ENCODE measurements at regions not wholly inside any gene's neighbourhood (a gene's known extent, or its start where the extent isn't known, plus 50 kb on each side); places are given as distances from the start of the nearest gene placed in this dataset.

DNA sequence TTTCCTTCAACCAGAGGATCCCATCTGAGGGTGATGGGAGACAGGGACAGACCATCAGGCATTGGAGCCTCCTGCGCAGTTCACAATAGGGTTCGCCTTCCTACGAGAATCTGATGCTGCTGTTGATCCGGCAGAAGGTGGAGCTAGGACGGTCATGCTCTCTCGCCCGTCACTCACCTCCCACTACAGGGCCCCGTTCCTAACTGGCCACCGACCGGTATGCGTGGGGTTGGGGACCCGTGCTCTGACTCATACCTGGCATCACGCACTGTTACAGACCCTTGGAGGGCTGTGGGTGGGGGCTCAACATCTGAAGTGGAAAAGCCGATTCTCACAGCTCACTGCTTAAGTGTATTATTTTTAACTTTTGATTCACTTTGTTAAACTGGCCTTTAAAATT is 402.3 kb downstream of the BRD1 start:
- CTCF ChIA-PET = interaction anchor here (1.1 kb wide), 1 partner anchor 276 kb away, joined by 3 read pairs; no protein-coding TSS in a partner anchor
- no peaks in the 10 kb centered on the region for H3K4me1 ChIP-seq (ENCODE audit: control insufficient read depth, insufficient read depth, low read length)
- no peaks in the 10 kb centered on the region for H3K9me3 ChIP-seq (ENCODE audit: control insufficient read depth, insufficient read depth, low read depth, low read length)
- TF ChIP-seq ZNF501 (tag by site-specific recombination; IDR thresholded peaks at IDR 0.05) (no peak), EGR2 (tag by site-specific recombination; IDR thresholded peaks at IDR 0.05; ENCODE audit: low read depth) (peak; percentile 80), ZFHX2 (tag by site-specific recombination; conservative IDR thresholded peaks at IDR 0.05) (peak; percentile 77)
- H3K4me3 ChIP-seq (ENCODE audit: low read depth, low read length) = no peak overlapping the region
- H3K36me3 ChIP-seq (ENCODE audit: control insufficient read depth in 2 of 2, insufficient read depth in 1 of 2, low read length in 2 of 2) = no peaks in the 10 kb centered on the region
- POLR2A ChIA-PET = no interaction called here
- no peak overlapping the region for H3K27ac ChIP-seq (ENCODE audit: extremely low read depth, low read depth, low read length)

DNA sequence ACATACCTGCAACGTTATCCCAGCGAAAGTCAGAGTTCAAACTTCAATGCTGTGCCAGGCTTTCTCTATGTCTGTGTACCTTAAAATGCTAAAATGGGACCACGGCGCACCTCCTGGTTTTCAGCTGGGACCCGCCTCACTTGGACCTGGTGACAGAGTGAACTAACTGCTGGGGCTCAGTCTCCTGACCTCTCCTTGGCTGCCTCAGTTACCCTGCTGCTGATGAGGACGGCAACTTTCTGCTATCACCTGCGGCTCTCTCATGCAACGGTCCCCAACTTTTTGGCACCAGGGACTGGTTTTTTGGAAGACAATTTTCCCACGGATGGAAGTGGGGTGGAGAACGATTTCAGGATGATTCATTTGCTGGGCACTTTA is 402.8 kb downstream of the BRD1 start:
- ChIA-PET CTCF (interaction anchor here (1.1 to 1.5 kb wide), 2 partner anchors 208 to 276 kb away, joined by 3 to 4 read pairs; no protein-coding TSS in a partner anchor), POLR2A (no interaction called here)
- Histone ChIP-seq H3K9me3 (ENCODE audit: control insufficient read depth, insufficient read depth, low read depth, low read length) (no peaks in the 10 kb centered on the region), H3K4me1 (ENCODE audit: control insufficient read depth, insufficient read depth, low read length) (no peaks in the 10 kb centered on the region), H3K36me3 (ENCODE audit: control insufficient read depth in 2 of 2, insufficient read depth in 1 of 2, low read length in 2 of 2) (no peaks in the 10 kb centered on the region), H3K4me3 (ENCODE audit: low read depth, low read length) (no peak overlapping the region), H3K27ac (ENCODE audit: extremely low read depth, low read depth, low read length) (no peak overlapping the region)
- no peak for TF ChIP-seq GLIS2 (tag by site-specific recombination; IDR thresholded peaks at IDR 0.05)
- TF ChIP-seq ZNF24 (tag by site-specific recombination; IDR thresholded peaks at IDR 0.05) = no peak
- TF ChIP-seq, protein P1, sequence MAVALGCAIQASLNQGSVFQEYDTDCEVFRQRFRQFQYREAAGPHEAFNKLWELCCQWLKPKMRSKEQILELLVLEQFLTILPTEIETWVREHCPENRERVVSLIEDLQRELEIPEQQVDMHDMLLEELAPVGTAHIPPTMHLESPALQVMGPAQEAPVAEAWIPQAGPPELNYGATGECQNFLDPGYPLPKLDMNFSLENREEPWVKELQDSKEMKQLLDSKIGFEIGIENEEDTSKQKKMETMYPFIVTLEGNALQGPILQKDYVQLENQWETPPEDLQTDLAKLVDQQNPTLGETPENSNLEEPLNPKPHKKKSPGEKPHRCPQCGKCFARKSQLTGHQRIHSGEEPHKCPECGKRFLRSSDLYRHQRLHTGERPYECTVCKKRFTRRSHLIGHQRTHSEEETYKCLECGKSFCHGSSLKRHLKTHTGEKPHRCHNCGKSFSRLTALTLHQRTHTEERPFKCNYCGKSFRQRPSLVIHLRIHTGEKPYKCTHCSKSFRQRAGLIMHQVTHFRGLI (tag by site-specific recombination; IDR thresholded peaks at IDR 0.05) = no peak
- no peak for TF ChIP-seq RBAK (tag by site-specific recombination; IDR thresholded peaks at IDR 0.05)
- TF ChIP-seq SP7 (tag by site-specific recombination; IDR thresholded peaks at IDR 0.05) = no peak
- TF ChIP-seq MEIS1 (CRISPR knock-in tag; IDR thresholded peaks at IDR 0.05; ENCODE audit: borderline replicate concordance) = no peak
- TF ChIP-seq, protein P2, sequence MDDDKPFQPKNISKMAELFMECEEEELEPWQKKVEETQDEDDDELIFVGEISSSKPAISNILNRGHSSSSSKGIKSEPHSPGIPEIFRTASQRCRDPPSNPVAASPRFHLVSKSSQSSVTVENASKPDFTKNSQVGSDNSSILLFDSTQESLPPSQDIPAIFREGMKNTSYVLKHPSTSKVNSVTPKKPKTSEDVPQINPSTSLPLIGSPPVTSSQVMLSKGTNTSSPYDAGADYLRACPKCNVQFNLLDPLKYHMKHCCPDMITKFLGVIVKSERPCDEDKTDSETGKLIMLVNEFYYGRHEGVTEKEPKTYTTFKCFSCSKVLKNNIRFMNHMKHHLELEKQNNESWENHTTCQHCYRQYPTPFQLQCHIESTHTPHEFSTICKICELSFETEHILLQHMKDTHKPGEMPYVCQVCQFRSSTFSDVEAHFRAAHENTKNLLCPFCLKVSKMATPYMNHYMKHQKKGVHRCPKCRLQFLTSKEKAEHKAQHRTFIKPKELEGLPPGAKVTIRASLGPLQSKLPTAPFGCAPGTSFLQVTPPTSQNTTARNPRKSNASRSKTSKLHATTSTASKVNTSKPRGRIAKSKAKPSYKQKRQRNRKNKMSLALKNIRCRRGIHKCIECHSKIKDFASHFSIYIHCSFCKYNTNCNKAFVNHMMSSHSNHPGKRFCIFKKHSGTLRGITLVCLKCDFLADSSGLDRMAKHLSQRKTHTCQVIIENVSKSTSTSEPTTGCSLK (tag by site-specific recombination; IDR thresholded peaks at IDR 0.05) = no peak
- TF ChIP-seq ZNF404 (tag by site-specific recombination; IDR thresholded peaks at IDR 0.05) = no peak
- TF ChIP-seq REPIN1 (tag by site-specific recombination; IDR thresholded peaks at IDR 0.05; ENCODE audit: low read depth) = no peak
- TF ChIP-seq ZNF324 (tag by site-specific recombination; IDR thresholded peaks at IDR 0.05) = no peak
- TF ChIP-seq ZFP37 (tag by site-specific recombination; IDR thresholded peaks at IDR 0.05) = no peak
- TF ChIP-seq KLF9 (tag by site-specific recombination; IDR thresholded peaks at IDR 0.05; ENCODE audit: low read depth) = no peak
- TF ChIP-seq ZNF169 (tag by site-specific recombination; IDR thresholded peaks at IDR 0.05) = no peak
- no peak for TF ChIP-seq ZNF549 (tag by site-specific recombination; IDR thresholded peaks at IDR 0.05)

DNA sequence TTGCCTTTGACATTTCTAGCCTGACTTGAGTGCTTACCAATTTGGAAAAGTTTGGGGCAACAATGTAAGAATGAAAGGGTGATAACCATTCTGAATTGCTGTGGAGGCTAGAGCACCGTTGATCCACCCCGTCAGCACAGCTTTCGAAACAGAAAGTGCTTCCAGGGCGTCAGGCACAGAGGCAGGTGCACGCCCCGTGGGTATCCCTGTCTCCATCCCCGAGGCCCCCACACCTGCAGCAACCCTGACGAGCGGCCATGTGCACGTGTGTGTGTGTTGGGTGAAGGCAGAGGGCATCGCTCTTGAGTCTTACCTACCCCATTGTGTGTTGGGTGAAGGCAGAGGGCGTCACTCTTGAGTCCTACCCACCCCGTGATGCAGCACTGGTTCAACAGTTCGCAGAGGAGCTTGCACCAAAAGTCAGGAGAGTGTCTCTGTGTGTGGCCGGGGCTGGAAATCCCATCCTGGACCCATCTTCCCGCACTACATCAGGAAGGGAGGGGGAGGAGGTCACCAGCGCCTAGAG is 404.5 kb downstream of the BRD1 start:
- POLR2A ChIA-PET = no interaction called here
- H3K4me1 ChIP-seq (ENCODE audit: control insufficient read depth, insufficient read depth, low read length) = no peaks in the 10 kb centered on the region
- CTCF ChIA-PET = interaction anchor here (1.5 kb wide), 1 partner anchor 210 kb away, joined by 4 read pairs; no protein-coding TSS in a partner anchor
- no peak overlapping the region for H3K4me3 ChIP-seq (ENCODE audit: low read depth, low read length)
- no peaks in the 10 kb centered on the region for H3K36me3 ChIP-seq (ENCODE audit: control insufficient read depth in 2 of 2, insufficient read depth in 1 of 2, low read length in 2 of 2)
- no peaks in the 10 kb centered on the region for H3K9me3 ChIP-seq (ENCODE audit: control insufficient read depth, insufficient read depth, low read depth, low read length)
- no peak overlapping the region for H3K27ac ChIP-seq (ENCODE audit: extremely low read depth, low read depth, low read length)
- no peak for TF ChIP-seq ZNF175 (tag by site-specific recombination; IDR thresholded peaks at IDR 0.05)
- TF ChIP-seq ZNF776 (tag by site-specific recombination; IDR thresholded peaks at IDR 0.05; ENCODE audit: borderline replicate concordance) = no peak
- TF ChIP-seq, protein P3, sequence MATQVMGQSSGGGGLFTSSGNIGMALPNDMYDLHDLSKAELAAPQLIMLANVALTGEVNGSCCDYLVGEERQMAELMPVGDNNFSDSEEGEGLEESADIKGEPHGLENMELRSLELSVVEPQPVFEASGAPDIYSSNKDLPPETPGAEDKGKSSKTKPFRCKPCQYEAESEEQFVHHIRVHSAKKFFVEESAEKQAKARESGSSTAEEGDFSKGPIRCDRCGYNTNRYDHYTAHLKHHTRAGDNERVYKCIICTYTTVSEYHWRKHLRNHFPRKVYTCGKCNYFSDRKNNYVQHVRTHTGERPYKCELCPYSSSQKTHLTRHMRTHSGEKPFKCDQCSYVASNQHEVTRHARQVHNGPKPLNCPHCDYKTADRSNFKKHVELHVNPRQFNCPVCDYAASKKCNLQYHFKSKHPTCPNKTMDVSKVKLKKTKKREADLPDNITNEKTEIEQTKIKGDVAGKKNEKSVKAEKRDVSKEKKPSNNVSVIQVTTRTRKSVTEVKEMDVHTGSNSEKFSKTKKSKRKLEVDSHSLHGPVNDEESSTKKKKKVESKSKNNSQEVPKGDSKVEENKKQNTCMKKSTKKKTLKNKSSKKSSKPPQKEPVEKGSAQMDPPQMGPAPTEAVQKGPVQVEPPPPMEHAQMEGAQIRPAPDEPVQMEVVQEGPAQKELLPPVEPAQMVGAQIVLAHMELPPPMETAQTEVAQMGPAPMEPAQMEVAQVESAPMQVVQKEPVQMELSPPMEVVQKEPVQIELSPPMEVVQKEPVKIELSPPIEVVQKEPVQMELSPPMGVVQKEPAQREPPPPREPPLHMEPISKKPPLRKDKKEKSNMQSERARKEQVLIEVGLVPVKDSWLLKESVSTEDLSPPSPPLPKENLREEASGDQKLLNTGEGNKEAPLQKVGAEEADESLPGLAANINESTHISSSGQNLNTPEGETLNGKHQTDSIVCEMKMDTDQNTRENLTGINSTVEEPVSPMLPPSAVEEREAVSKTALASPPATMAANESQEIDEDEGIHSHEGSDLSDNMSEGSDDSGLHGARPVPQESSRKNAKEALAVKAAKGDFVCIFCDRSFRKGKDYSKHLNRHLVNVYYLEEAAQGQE (tag by site-specific recombination; IDR thresholded peaks at IDR 0.05) = no peak
- TF ChIP-seq ZNF654 (tag by site-specific recombination; IDR thresholded peaks at IDR 0.05; ENCODE audit: low read depth) = no peak
- TF ChIP-seq BCL11A (tag by site-specific recombination; IDR thresholded peaks at IDR 0.05; ENCODE audit: low read depth) = no peak
- TF ChIP-seq, protein P4, sequence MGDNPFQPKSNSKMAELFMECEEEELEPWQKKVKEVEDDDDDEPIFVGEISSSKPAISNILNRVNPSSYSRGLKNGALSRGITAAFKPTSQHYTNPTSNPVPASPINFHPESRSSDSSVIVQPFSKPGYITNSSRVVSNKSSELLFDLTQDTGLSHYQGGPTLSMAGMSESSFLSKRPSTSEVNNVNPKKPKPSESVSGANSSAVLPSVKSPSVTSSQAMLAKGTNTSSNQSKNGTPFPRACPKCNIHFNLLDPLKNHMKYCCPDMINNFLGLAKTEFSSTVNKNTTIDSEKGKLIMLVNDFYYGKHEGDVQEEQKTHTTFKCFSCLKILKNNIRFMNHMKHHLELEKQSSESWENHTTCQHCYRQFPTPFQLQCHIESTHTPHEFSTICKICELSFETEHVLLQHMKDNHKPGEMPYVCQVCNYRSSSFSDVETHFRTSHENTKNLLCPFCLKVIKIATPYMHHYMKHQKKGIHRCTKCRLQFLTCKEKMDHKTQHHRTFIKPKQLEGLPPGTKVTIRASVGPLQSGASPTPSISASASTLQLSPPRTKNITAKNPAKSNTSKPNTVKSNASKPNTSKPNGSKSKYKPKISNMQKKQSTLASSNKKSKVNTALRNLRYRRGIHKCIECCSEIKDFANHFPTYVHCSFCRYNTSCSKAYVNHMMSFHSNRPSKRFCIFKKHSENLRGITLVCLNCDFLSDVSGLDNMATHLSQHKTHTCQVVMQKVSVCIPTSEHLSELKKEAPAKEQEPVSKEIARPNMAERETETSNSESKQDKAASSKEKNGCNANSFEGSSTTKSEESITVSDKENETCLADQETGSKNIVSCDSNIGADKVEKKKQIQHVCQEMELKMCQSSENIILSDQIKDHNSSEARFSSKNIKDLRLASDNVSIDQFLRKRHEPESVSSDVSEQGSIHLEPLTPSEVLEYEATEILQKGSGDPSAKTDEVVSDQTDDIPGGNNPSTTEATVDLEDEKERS (tag by site-specific recombination; IDR thresholded peaks at IDR 0.05) = no peak
